ENCODE measurements at regions not wholly inside any gene's neighbourhood (a gene's known extent, or its start where the extent isn't known, plus 50 kb on each side); places are given as distances from the start of the nearest gene placed in this dataset.

GRCh38 chr5:34589832-34590231 lies 66.3 kb upstream of the RAI14 start:
- TF ChIP-seq CTCF (IDR thresholded peaks at IDR 0.05): no peak
- no peak for TF ChIP-seq POLR2A (IDR thresholded peaks at IDR 0.05)

All from right lobe of liver (tissue), 4 donors.